ENCODE measurements at regions not wholly inside any gene's neighbourhood (a gene's known extent, or its start where the extent isn't known, plus 50 kb on each side); places are given as distances from the start of the nearest gene placed in this dataset.

DNA sequence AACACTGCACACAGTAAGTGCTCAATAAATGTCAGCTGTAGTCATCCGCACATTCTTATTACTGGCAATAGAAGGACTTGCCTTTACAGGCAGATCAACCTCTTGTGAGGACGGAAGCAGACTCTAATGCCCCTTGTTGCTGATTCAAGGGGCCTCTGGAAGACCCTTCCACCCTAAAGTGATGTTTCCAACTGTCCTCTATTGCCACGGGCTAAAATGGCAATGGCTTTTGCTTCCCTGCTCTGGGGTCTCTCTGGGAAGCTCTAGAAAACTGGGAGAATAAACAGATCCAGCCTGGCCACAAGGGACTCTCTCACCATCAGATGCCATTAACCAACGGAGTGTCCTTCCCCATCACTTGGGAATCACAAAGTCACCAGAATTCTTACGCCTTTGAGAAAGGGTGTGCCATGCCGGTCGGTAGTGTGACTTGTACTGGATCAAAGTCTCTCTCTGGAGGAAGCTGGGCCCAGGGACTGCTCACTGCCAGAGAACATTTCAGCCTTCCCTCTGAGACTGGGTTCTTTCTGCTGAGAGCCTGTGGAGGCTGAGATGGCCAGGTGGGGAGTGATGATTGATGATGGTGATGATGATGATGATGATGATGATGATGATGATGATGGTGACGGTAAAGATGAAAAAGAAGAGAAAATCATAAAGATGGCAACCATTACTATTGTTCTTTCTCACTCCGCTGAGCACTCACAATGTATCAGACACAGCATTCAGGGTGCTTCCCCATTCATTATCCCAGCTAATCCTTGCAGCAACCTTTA, 146.8 kb downstream of the CYLD start:
- no peak for TF ChIP-seq POLR2A (IDR thresholded peaks at IDR 0.05)
- TF ChIP-seq, protein P1, sequence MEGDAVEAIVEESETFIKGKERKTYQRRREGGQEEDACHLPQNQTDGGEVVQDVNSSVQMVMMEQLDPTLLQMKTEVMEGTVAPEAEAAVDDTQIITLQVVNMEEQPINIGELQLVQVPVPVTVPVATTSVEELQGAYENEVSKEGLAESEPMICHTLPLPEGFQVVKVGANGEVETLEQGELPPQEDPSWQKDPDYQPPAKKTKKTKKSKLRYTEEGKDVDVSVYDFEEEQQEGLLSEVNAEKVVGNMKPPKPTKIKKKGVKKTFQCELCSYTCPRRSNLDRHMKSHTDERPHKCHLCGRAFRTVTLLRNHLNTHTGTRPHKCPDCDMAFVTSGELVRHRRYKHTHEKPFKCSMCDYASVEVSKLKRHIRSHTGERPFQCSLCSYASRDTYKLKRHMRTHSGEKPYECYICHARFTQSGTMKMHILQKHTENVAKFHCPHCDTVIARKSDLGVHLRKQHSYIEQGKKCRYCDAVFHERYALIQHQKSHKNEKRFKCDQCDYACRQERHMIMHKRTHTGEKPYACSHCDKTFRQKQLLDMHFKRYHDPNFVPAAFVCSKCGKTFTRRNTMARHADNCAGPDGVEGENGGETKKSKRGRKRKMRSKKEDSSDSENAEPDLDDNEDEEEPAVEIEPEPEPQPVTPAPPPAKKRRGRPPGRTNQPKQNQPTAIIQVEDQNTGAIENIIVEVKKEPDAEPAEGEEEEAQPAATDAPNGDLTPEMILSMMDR (IDR thresholded peaks at IDR 0.05), result no peak
- no peaks in the 10 kb centered on the region for H3K4me1 ChIP-seq
- DNase-seq, result no peak
- H3K27ac ChIP-seq, result no peak overlapping the region
- no peaks in the 10 kb centered on the region for H3K27me3 ChIP-seq
- H3K4me3 ChIP-seq, result no peak overlapping the region
- no peaks in the 10 kb centered on the region for H3K9me3 ChIP-seq
- H3K36me3 ChIP-seq, result no peaks in the 10 kb centered on the region

DNA sequence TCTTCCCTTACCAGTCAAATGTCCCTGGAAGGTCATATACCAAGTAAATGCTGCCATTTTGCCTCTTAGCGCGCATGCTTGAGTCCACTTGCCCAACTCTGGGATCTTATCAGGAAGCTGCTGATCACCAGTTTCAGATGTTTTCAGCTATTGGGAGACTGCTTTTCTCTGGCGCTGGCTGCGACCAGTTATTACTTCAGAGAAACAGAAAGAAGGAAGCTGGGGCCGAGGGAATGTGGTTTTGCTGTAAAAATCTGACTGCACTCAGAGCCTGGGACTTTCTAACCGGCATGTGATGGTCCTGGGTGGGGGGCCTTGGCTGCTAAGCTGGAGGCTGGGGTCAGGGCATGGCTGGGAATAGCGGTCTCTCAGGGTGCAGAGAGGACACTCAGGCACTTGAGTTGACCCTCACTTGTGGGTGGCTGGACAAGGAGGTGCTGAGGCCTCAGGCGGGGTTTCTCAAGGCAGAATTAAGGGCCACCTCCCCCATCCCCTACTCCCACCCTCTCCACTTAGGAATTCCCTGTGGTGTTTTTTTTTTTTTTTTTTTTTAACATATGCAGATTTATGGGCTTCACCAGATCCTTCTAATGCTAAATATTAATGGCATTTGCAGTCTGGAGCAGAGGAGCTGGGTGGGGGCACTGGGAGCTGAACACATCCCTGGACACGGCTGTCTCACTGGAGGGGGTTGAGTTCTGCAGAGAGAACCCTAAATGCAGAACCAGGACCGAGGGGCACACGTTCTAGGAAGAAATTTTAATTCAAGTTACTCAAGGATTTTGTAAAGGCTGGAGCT, 145.8 kb downstream of the CYLD start:
- H3K36me3 ChIP-seq, result no peaks in the 10 kb centered on the region
- no peak for TF ChIP-seq POLR2A (IDR thresholded peaks at IDR 0.05)
- TF ChIP-seq, protein P1 (IDR thresholded peaks at IDR 0.05), result no peak
- H3K4me1 ChIP-seq, result no peaks in the 10 kb centered on the region
- H3K27me3 ChIP-seq, result no peaks in the 10 kb centered on the region
- DNase-seq, result no peak
- no peak overlapping the region for H3K4me3 ChIP-seq
- no peak overlapping the region for H3K27ac ChIP-seq
- no peaks in the 10 kb centered on the region for H3K9me3 ChIP-seq

DNA sequence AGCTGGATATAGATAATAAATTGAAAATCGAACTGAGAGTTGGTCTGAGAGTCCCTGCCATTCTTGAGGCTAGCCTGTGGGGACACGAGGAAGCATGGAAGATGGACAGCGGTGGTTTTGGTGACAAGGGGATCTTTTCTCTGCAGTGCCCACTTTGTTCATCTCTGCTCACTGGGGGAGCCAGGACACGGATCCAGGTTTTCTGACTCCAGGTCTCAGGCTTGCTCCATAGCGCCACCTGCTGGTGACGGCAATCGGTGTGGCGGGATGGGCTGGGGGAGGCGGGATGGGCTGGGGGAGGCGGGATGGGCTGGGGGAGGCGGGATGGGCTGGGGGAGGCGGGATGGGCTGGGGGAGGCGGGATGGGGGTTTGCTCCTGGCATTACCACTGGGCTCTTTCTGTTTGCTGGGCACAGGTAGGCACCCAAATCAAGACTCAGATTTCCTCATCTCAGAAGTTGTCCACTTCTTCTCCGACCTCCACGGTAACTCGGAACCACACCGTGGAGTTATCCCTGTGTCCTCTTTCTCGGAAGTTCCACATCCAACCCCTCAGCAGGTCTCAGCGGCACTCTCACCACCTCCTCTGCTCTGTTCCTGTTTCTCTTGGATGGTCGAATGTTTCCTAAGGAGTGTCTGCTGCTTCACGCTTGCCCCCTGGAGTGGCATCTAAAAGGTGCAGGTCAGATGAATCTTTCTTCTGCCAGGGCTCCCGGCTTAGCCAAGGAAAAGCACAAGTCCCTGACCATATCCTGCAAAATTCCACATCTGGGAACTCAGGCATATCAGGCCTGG, 142.4 kb downstream of the CYLD start:
- no peak overlapping the region for H3K4me3 ChIP-seq
- no peaks in the 10 kb centered on the region for H3K27me3 ChIP-seq
- DNase-seq, result no peak
- TF ChIP-seq, protein P1 (IDR thresholded peaks at IDR 0.05), result peak in 1 of 6 experiments; percentile 26
- TF ChIP-seq POLR2A (IDR thresholded peaks at IDR 0.05), result no peak
- no peaks in the 10 kb centered on the region for H3K4me1 ChIP-seq
- no peaks in the 10 kb centered on the region for H3K36me3 ChIP-seq
- no peaks in the 10 kb centered on the region for H3K9me3 ChIP-seq
- H3K27ac ChIP-seq, result no peak overlapping the region

DNA sequence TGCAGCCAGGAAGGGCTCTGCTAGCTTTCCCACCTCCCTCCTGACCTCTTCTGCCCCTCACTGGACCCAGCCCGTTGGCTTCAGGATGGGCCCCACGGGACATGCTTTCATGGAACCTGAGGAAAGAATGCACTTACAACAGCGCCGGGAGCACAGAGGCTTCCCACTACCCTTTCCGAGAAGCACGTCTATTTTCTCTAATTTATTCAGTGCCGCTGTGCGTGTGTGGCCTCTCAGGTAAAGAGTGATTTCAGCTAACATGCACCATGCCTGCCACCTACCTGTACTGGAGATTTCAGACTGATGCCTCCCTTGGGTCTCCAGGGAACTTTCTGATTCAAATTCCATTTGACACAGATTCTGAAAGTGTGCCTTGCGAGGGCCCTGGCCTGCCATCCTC, 140.1 kb downstream of the CYLD start:
- no peaks in the 10 kb centered on the region for H3K4me1 ChIP-seq
- H3K4me3 ChIP-seq, result no peak overlapping the region
- H3K27ac ChIP-seq, result no peak overlapping the region
- DNase-seq, result no peak
- no peaks in the 10 kb centered on the region for H3K27me3 ChIP-seq
- no peaks in the 10 kb centered on the region for H3K36me3 ChIP-seq
- no peaks in the 10 kb centered on the region for H3K9me3 ChIP-seq
- TF ChIP-seq, protein P1 (IDR thresholded peaks at IDR 0.05), result no peak
- TF ChIP-seq POLR2A (IDR thresholded peaks at IDR 0.05), result no peak

DNA sequence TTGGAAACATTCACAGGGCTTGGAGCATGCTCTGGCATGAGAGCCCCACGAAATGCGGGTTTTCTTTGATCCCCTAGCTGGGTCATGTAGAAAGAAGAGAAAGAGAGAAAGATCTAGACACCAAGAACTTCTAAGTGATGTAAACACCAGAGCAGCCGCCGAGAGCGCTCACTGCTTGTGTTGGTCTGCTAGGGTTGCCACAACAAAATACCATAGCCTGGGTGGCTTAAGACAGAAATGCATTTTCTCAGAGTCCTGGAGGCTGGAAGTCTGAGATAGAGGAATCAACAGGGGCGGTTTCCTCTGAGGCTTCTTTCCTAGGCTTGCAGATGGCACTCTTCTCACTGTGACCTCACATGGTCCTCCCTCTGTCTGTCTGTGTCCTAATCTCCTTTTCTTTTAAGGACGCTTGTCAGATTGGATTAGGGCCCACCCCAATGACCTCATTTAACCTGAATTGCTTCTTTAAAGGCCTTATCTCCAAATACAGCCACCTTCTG, 139.5 kb downstream of the CYLD start:
- H3K4me3 ChIP-seq, result no peak overlapping the region
- no peaks in the 10 kb centered on the region for H3K36me3 ChIP-seq
- TF ChIP-seq POLR2A (IDR thresholded peaks at IDR 0.05), result no peak
- TF ChIP-seq, protein P1 (IDR thresholded peaks at IDR 0.05), result no peak
- DNase-seq, result no peak
- H3K4me1 ChIP-seq, result no peaks in the 10 kb centered on the region
- H3K27me3 ChIP-seq, result no peaks in the 10 kb centered on the region
- no peaks in the 10 kb centered on the region for H3K9me3 ChIP-seq
- H3K27ac ChIP-seq, result no peak overlapping the region
